PC-9 (cell line): ENCODE measurements at regions not wholly inside any gene's neighbourhood (a gene's known extent, or its start where the extent isn't known, plus 50 kb on each side); places are given as distances from the start of the nearest gene placed in this dataset.
A peak's percentile ranks its signal among the peaks of the same experiment; 100 is the strongest.

Experiments used
- BruUV-seq: library from RNA; stranded (reverse); fragments of 400-500 nt; replicated peaks from 2 replicates; lab custom pipeline; 2021; lab: Mats Ljungman, UMichigan
- CTCF ChIA-PET: fragments of 300-600 bp; sonication (Branson Sonifier 250); formaldehyde crosslinking; loops from one replicate; lab custom pipeline; 2022; ENCODE audit warnings: antibody characterized with exemption; lab: Charles Lee
- POLR2A ChIA-PET: fragments of 300-600 bp; sonication (Branson Sonifier 250); formaldehyde crosslinking; loops from one replicate; lab custom pipeline; 2022; ENCODE audit warnings: antibody characterized with exemption; ENCODE audit not compliant: unreplicated experiment; lab: Charles Lee
- DNase-seq, 2 experiments: peaks; one replicate each; pipeline versions ENCODE4 v3.0.0 to v3.0.0-alpha.2; 2015 to 2022; ENCODE audit warnings: mixed read lengths in 1 of 2
- H2AFZ ChIP-seq: fragments of 200-600 bp; sonication (generic); 2 replicates; pipeline ENCODE4 v1.8.1; 2017; ENCODE audit warnings: antibody characterized with exemption
- H3F3A ChIP-seq: fragments of 200-600 bp; sonication (generic); 2 replicates; pipeline ENCODE4 v1.8.1; 2017; ENCODE audit warnings: antibody characterized with exemption, mild to moderate bottlenecking, low read depth; ENCODE audit not compliant: insufficient read depth
- H3K27ac ChIP-seq: fragments of 200-600 bp; sonication (generic); 2 replicates; pipeline ENCODE4 v1.6.1; 2016; ENCODE audit warnings: mixed run types
- H3K27me3 ChIP-seq: fragments of 200-600 bp; sonication (generic); 2 replicates; pipeline ENCODE4 v1.6.1; 2016; ENCODE audit warnings: low read depth, mixed run types; ENCODE audit not compliant: insufficient read depth
- H3K36me3 ChIP-seq: fragments of 200-600 bp; sonication (generic); 2 replicates; pipeline ENCODE4 v1.6.1; 2016; ENCODE audit warnings: low read depth, mixed run types
- H3K4me1 ChIP-seq: fragments of 200-600 bp; sonication (generic); replicated peaks from 2 replicates; pipeline ENCODE4 v1.6.1; 2016; ENCODE audit warnings: mixed run types; ENCODE audit not compliant: insufficient read depth
- H3K4me2 ChIP-seq: fragments of 200-600 bp; sonication (generic); 2 replicates; pipeline ENCODE4 v1.6.1; 2017; ENCODE audit warnings: mixed run types
- H3K4me3 ChIP-seq: fragments of 200-600 bp; sonication (generic); 2 replicates; pipeline ENCODE4 v1.6.1; 2016; ENCODE audit warnings: mixed run types
- H3K79me2 ChIP-seq: fragments of 200-600 bp; sonication (generic); 2 replicates; pipeline ENCODE4 v1.6.1; 2017; ENCODE audit warnings: low read depth, mixed run types
- H3K9me2 ChIP-seq: fragments of 200-600 bp; sonication (generic); 2 replicates; pipeline ENCODE4 v1.8.1; 2017; ENCODE audit warnings: mild to moderate bottlenecking; ENCODE audit not compliant: insufficient read depth
- H3K9me3 ChIP-seq: fragments of 200-600 bp; sonication (generic); 2 replicates; pipeline ENCODE4 v1.8.1; 2016; ENCODE audit warnings: low read depth; ENCODE audit not compliant: insufficient read depth
- H4K20me1 ChIP-seq: fragments of 200-600 bp; sonication (generic); 2 replicates; pipeline ENCODE4 v1.8.1; 2017; ENCODE audit not compliant: insufficient read depth
- EZH2 ChIP-seq: fragments of 200-600 bp; sonication (generic); IDR thresholded peaks from 2 replicates; pipeline ENCODE4 v1.8.0; 2017; ENCODE audit warnings: antibody characterized with exemption, low read depth
- intact Hi-C: fragments of 100-400 bp; cut with micrococcal nuclease; formaldehyde crosslinking; loops from one replicate; pipeline ENCODE4 v1.10.0; 2022; ENCODE audit not compliant: unreplicated experiment
- TF ChIP-seq, protein P1 (sequence below): fragments of 200-600 bp; sonication (generic); conservative IDR thresholded peaks from 2 replicates; pipeline ENCODE4 v1.6.1; 2017; ENCODE audit warnings: mixed run types, antibody characterized with exemption, mild to moderate bottlenecking, moderate library complexity

DNA sequence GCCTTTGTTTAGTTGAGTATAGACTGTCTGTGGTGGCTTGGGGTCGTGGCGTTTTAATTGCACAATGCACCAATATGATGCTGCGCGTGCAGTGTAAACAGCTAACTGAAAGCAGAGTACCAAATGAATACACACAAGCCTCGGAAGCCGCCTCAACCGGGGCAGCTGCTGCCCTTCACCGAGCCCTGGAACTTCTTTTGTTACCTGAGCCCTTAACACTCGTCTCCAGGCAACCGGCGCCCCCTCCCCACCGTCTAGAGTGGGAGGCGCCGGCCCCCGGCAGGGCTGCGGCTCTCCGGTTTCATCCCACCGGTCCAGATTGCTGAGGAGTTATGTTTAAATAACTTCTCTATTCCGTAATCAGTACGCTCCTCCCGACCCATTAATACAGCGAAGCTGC is 173.2 kb upstream of the TBL1X start:
- no peak for TF ChIP-seq EZH2
- TF ChIP-seq, protein P1, sequence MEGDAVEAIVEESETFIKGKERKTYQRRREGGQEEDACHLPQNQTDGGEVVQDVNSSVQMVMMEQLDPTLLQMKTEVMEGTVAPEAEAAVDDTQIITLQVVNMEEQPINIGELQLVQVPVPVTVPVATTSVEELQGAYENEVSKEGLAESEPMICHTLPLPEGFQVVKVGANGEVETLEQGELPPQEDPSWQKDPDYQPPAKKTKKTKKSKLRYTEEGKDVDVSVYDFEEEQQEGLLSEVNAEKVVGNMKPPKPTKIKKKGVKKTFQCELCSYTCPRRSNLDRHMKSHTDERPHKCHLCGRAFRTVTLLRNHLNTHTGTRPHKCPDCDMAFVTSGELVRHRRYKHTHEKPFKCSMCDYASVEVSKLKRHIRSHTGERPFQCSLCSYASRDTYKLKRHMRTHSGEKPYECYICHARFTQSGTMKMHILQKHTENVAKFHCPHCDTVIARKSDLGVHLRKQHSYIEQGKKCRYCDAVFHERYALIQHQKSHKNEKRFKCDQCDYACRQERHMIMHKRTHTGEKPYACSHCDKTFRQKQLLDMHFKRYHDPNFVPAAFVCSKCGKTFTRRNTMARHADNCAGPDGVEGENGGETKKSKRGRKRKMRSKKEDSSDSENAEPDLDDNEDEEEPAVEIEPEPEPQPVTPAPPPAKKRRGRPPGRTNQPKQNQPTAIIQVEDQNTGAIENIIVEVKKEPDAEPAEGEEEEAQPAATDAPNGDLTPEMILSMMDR, result no peak
- Histone ChIP-seq H2AFZ (no peak overlapping the region), H3K4me1 (no peaks in the 10 kb centered on the region), H3K79me2 (no peaks in the 10 kb centered on the region), H3K4me2 (peak overlapping the region; percentile 38; the same call in 1 of the 2 replicates), H4K20me1 (no peaks in the 10 kb centered on the region), H3F3A (no peaks in the 10 kb centered on the region), H3K4me3 (no peak overlapping the region), H3K27me3 (peaks cover 12% of the 10 kb centered on the region; the same call in 1 of the 2 replicates), H3K27ac (no peak overlapping the region), H3K36me3 (no peaks in the 10 kb centered on the region), H3K9me3 (no peaks in the 10 kb centered on the region), H3K9me2 (no peaks in the 10 kb centered on the region)
- intact Hi-C loops, result no loop called here
- CTCF ChIA-PET, result no interaction called here
- no peak for DNase-seq
- POLR2A ChIA-PET, result no interaction called here
- BruUV-seq, result no TSS peak

DNA sequence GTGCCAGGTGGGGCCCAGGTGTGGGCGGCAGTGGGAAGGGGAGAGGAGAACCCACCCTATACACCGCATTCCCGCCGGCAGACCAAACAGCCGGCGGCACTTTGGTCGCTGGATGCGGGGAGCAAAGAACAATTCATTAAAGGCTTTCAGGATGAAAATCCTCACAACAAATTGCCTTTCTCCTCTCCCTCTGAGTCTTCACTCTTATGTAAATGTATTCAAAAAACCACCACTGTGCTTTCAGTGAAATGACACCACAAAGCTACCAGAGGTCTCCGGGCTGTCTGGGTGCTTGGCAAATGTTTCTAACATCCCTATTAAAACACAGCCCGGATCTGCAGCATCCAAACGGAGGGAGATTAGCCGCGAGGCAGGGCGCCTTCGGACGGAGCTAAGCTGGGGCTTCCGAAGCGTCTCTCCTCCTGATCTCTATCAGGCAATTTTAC is 171.8 kb upstream of the TBL1X start:
- CTCF ChIA-PET, result no interaction called here
- POLR2A ChIA-PET, result no interaction called here

DNA sequence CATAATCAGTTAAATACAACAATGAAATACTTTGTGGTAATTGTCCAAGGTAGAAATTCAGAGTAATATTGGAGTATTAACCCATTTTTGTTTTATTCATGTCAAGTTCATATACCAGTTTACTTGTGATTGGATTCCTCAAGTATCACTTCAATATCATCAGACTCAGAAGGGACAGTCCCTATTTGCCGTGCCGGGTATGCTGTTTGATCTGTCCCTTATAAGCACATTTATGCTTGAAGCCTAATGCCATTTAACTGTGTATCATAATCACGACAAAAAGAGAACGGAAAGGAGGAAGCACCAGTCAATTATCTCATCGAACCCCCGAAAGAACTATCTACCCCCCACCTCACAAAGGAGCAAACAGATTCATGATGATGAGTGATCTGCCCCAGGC is 171.0 kb upstream of the TBL1X start:
- Histone ChIP-seq H2AFZ (no peak overlapping the region), H4K20me1 (no peaks in the 10 kb centered on the region), H3K4me2 (no peak overlapping the region), H3K27me3 (peaks cover 12% of the 10 kb centered on the region; the same call in 1 of the 2 replicates), H3K79me2 (no peaks in the 10 kb centered on the region), H3K36me3 (no peaks in the 10 kb centered on the region), H3K9me3 (no peaks in the 10 kb centered on the region), H3K9me2 (no peaks in the 10 kb centered on the region), H3K4me1 (no peaks in the 10 kb centered on the region), H3K4me3 (no peak overlapping the region), H3K27ac (no peak overlapping the region), H3F3A (no peaks in the 10 kb centered on the region)
- intact Hi-C loops, result no loop called here
- POLR2A ChIA-PET, result no interaction called here
- CTCF ChIA-PET, result no interaction called here
- TF ChIP-seq EZH2, result no peak
- TF ChIP-seq, protein P1, result no peak
- DNase-seq, result no peak
- BruUV-seq, result no TSS peak

More for the DNA sequence above, 171.8 kb upstream of the TBL1X start:
- Histone ChIP-seq H3K36me3 (no peaks in the 10 kb centered on the region), H2AFZ (no peak overlapping the region), H3F3A (no peaks in the 10 kb centered on the region), H3K27me3 (peaks cover 15% of the 10 kb centered on the region; the same call in 1 of the 2 replicates), H3K4me3 (no peak overlapping the region), H4K20me1 (no peaks in the 10 kb centered on the region), H3K9me2 (no peaks in the 10 kb centered on the region), H3K4me2 (no peak overlapping the region), H3K27ac (no peak overlapping the region), H3K79me2 (no peaks in the 10 kb centered on the region), H3K9me3 (no peaks in the 10 kb centered on the region), H3K4me1 (no peaks in the 10 kb centered on the region)
- no peak for DNase-seq
- BruUV-seq, result no TSS peak
- TF ChIP-seq EZH2, result no peak
- TF ChIP-seq, protein P1, result no peak
- intact Hi-C loops, result no loop called here
